H9 (cell line): ENCODE measurements at regions not wholly inside any gene's neighbourhood (a gene's known extent, or its start where the extent isn't known, plus 50 kb on each side); places are given as distances from the start of the nearest gene placed in this dataset.

ENCODE experiments used
- DNase-seq: peaks from one replicate; pipeline ENCODE4 v3.0.0-alpha.2; 2017
- H2AFZ ChIP-seq: one replicate; pipeline ENCODE4 v1.6.1; 2013; ENCODE audit warnings: mild to moderate bottlenecking, low read length, control low read depth, moderate library complexity
- H2AK5ac ChIP-seq: 2 replicates; pipeline ENCODE4 v1.6.1; 2013; ENCODE audit warnings: low read length, control low read depth, mixed read lengths; ENCODE audit not compliant: insufficient read length
- H2BK120ac ChIP-seq: one replicate; pipeline ENCODE4 v1.6.1; 2013; ENCODE audit warnings: low read depth, mild to moderate bottlenecking, low read length, control low read depth, inconsistent platforms; ENCODE audit not compliant: poor library complexity, severe bottlenecking
- H2BK12ac ChIP-seq: 2 replicates; pipeline ENCODE4 v1.6.1; 2013; ENCODE audit warnings: low read length, control low read depth, mixed read lengths, low read depth; ENCODE audit not compliant: insufficient read length
- H2BK15ac ChIP-seq: 2 replicates; pipeline ENCODE4 v1.6.1; 2013; ENCODE audit warnings: low read depth, low read length, control low read depth
- H2BK20ac ChIP-seq: one replicate; pipeline ENCODE4 v1.6.1; 2013; ENCODE audit warnings: low read depth, mild to moderate bottlenecking, low read length, control low read depth, inconsistent platforms; ENCODE audit not compliant: poor library complexity, severe bottlenecking
- H2BK5ac ChIP-seq: 2 replicates; pipeline ENCODE4 v1.6.1; 2013; ENCODE audit warnings: low read length, control low read depth, mixed read lengths; ENCODE audit not compliant: insufficient read length
- H3K14ac ChIP-seq: 2 replicates; pipeline ENCODE4 v1.6.1; 2013; ENCODE audit warnings: low read length, control low read depth; ENCODE audit not compliant: insufficient read depth
- H3K18ac ChIP-seq: 2 replicates; pipeline ENCODE4 v1.6.1; 2013; ENCODE audit warnings: low read depth, mild to moderate bottlenecking, mixed read lengths, low read length, control low read depth; ENCODE audit not compliant: insufficient read length
- H3K23ac ChIP-seq: 2 replicates; pipeline ENCODE4 v1.6.1; 2013; ENCODE audit warnings: low read length, control low read depth, mixed read lengths, low read depth; ENCODE audit not compliant: insufficient read length
- H3K23me2 ChIP-seq: 2 replicates; pipeline ENCODE4 v1.6.1; 2013; ENCODE audit warnings: low read depth, mild to moderate bottlenecking, mixed read lengths, low read length, control low read depth; ENCODE audit not compliant: insufficient read length, poor library complexity, severe bottlenecking
- H3K27ac ChIP-seq: 2 replicates; pipeline ENCODE4 v1.5.1; 2013; ENCODE audit warnings: low read length, control low read depth, mixed read lengths, low read depth; ENCODE audit not compliant: insufficient read length
- H3K27me3 ChIP-seq: 2 replicates; pipeline ENCODE4 v1.6.1; 2013; ENCODE audit warnings: low read length, control low read depth, inconsistent platforms; ENCODE audit not compliant: insufficient read depth
- H3K4ac ChIP-seq: 2 replicates; pipeline ENCODE4 v1.6.1; 2013; ENCODE audit warnings: low read depth, mild to moderate bottlenecking, control low read depth, inconsistent platforms, low read length, moderate library complexity
- H3K4me1 ChIP-seq: 2 replicates; pipeline ENCODE4 v1.6.1; 2013; ENCODE audit warnings: low read length, control low read depth, inconsistent platforms; ENCODE audit not compliant: insufficient read depth
- H3K4me2 ChIP-seq: 2 replicates; pipeline ENCODE4 v1.6.1; 2013; ENCODE audit warnings: low read length, control low read depth, mixed read lengths; ENCODE audit not compliant: insufficient read length, insufficient read depth
- H3K56ac ChIP-seq: 2 replicates; pipeline ENCODE4 v1.6.1; 2013; ENCODE audit warnings: low read depth, mild to moderate bottlenecking, mixed read lengths, low read length, control low read depth; ENCODE audit not compliant: insufficient read length
- H3K79me1 ChIP-seq: 2 replicates; pipeline ENCODE4 v1.6.1; 2013; ENCODE audit warnings: low read depth, mild to moderate bottlenecking, moderate library complexity, low read length, control low read depth, inconsistent platforms; ENCODE audit not compliant: insufficient read depth, poor library complexity, severe bottlenecking
- H3K79me2 ChIP-seq: 2 replicates; pipeline ENCODE4 v1.6.1; 2013; ENCODE audit warnings: low read length, control low read depth, inconsistent platforms; ENCODE audit not compliant: insufficient read depth
- H3K9ac ChIP-seq: 2 replicates; pipeline ENCODE4 v1.6.1; 2013; ENCODE audit warnings: low read length, control low read depth, mixed read lengths; ENCODE audit not compliant: insufficient read length; ENCODE audit errors: extremely low read depth
- H3K9me3 ChIP-seq: one replicate; pipeline ENCODE4 v1.6.1; 2013; ENCODE audit warnings: low read depth, low read length, inconsistent platforms; ENCODE audit not compliant: control insufficient read depth
- H3T11ph ChIP-seq: one replicate; pipeline ENCODE4 v1.6.1; 2013; ENCODE audit warnings: mild to moderate bottlenecking, low read length, control low read depth, inconsistent platforms
- H4K20me1 ChIP-seq: one replicate; pipeline ENCODE4 v1.6.1; 2013; ENCODE audit not compliant: control insufficient read depth, insufficient read length, insufficient read depth
- H4K5ac ChIP-seq: 2 replicates; pipeline ENCODE4 v1.6.1; 2013; ENCODE audit warnings: low read depth, mild to moderate bottlenecking, mixed read lengths, low read length, control low read depth; ENCODE audit not compliant: insufficient read length
- H4K8ac ChIP-seq: replicated peaks from 2 replicates; pipeline ENCODE4 v1.6.1; 2013; ENCODE audit warnings: low read length, control low read depth, mixed read lengths, low read depth; ENCODE audit not compliant: insufficient read length
- H4K91ac ChIP-seq: 2 replicates; pipeline ENCODE4 v1.6.1; 2013; ENCODE audit warnings: low read depth, mild to moderate bottlenecking, moderate library complexity, mixed read lengths, low read length, control low read depth; ENCODE audit not compliant: insufficient read length
- H3K27ac Mint-ChIP-seq, 3 experiments: 2 replicates in 2 of 3; 3 replicates in 1 of 3; pipeline ENCODE4 v1.8.0; 2020 to 2021; ENCODE audit warnings: mixed read lengths in 3 of 3, mild to moderate bottlenecking in 1 of 3, moderate library complexity in 1 of 3
- H3K27me3 Mint-ChIP-seq: 2 replicates; pipeline ENCODE4 v1.8.0; 2021; ENCODE audit warnings: low read depth, mild to moderate bottlenecking, moderate library complexity, mixed read lengths
- H3K36me3 Mint-ChIP-seq, 3 experiments: 2 replicates in 2 of 3; 3 replicates in 1 of 3; pipeline ENCODE4 v1.8.0; 2020 to 2021; ENCODE audit warnings: low read depth in 3 of 3, mixed read lengths in 3 of 3; ENCODE audit not compliant: insufficient read depth in 1 of 3
- H3K4me1 Mint-ChIP-seq, 2 experiments: 2 replicates each; pipeline ENCODE4 v1.8.0; 2020; ENCODE audit warnings: mixed read lengths in 2 of 2
- H3K4me3 Mint-ChIP-seq, 2 experiments: 2 replicates in 1 of 2; 3 replicates in 1 of 2; pipeline ENCODE4 v1.8.0; 2020 to 2021; ENCODE audit warnings: mild to moderate bottlenecking in 2 of 2, mixed read lengths in 2 of 2, moderate library complexity in 1 of 2
- H3K9me3 Mint-ChIP-seq, 2 experiments: 2 replicates in 1 of 2; 3 replicates in 1 of 2; pipeline ENCODE4 v1.8.0; 2020; ENCODE audit warnings: mild to moderate bottlenecking in 2 of 2, mixed read lengths in 2 of 2, moderate library complexity in 1 of 2
- CTCF ChIP-seq: fragments of 200-600 bp; sonication (generic); conservative IDR thresholded peaks from 3 replicates; pipeline ENCODE4 v1.8.0; 2021; ENCODE audit warnings: antibody characterized with exemption, mild to moderate bottlenecking
- WGBS: extraction: QIAGEN DNeasy Blood & Tissue Kit; methylation state at CpG from one replicate; pipeline ENCODE4 v1.1.7; 2013; ENCODE audit warnings: missing lambda C conversion rate, low lambda C conversion rate, mixed read lengths; ENCODE audit not compliant: insufficient read length; ENCODE audit errors: extremely low coverage; 5-methylcytosine and 5-hydroxymethylcytosine counted together

- Histone ChIP-seq H4K5ac (no peak overlapping the region), H3K27ac (no peak overlapping the region), H3K9me3 (no peaks in the 10 kb centered on the region), H3K4me2 (no peak overlapping the region), H3K23ac (no peak overlapping the region), H3K4me1 (no peaks in the 10 kb centered on the region), H2BK20ac (no peak overlapping the region), H4K91ac (no peak overlapping the region), H2BK12ac (no peak overlapping the region), H3K56ac (no peak overlapping the region), H3K79me1 (no peaks in the 10 kb centered on the region), H3K14ac (no peak overlapping the region), H2BK5ac (no peak overlapping the region), H3K79me2 (no peaks in the 10 kb centered on the region), H3K27me3 (no peaks in the 10 kb centered on the region), H2AK5ac (no peak overlapping the region), H4K8ac (no peak overlapping the region), H4K20me1 (no peaks in the 10 kb centered on the region), H3K23me2 (no peaks in the 10 kb centered on the region), H3K4ac (no peak overlapping the region), H3T11ph (no peak overlapping the region), H3K9ac (no peak overlapping the region), H2BK15ac (no peak overlapping the region), H3K18ac (no peak overlapping the region), H2BK120ac (no peak overlapping the region), H2AFZ (no peak overlapping the region)
- TF ChIP-seq CTCF: no peak
- Mint-ChIP-seq H3K27me3 (no peaks in the 10 kb centered on the region), H3K9me3 (no peaks in the 10 kb centered on the region), H3K27ac (no peak overlapping the region), H3K4me3 (no peak overlapping the region), H3K36me3 (no peaks in the 10 kb centered on the region), H3K4me1 (peaks cover 0 to 3% of the 10 kb centered on the region in 2 experiments; a peak in 1 of 4 replicates)
- WGBS: no CpG with 5 or more reads among the region's 3 CpGs
- no peak for DNase-seq
Observed at GRCh38 chr18:44517136-44517535, 163.6 kb upstream of the SETBP1 start.
